Kidney (tissue), 13 donors: ENCODE measurements at regions not wholly inside any gene's neighbourhood (a gene's known extent, or its start where the extent isn't known, plus 50 kb on each side); places are given as distances from the start of the nearest gene placed in this dataset.

Experiments
- DNase-seq, 5 donors: peaks; one replicate each; pipeline ENCODE4 v3.0.0-alpha.2; 2013 to 2020
- FAIRE-seq: peaks from 2 replicates; lab custom pipeline; 2012; peaks lifted over from hg19 to GRCh38; lab: Jason Lieb, UNC
- H3K27ac ChIP-seq, 2 donors: one replicate each; pipeline ENCODE4 v1.7.0; 2013; ENCODE audit warnings: low read depth in 2 of 2, low read length in 2 of 2, inconsistent platforms in 1 of 2
- H3K27me3 ChIP-seq: one replicate; pipeline ENCODE4 v1.7.1; 2013; ENCODE audit warnings: low read length, inconsistent platforms; ENCODE audit not compliant: control insufficient read depth, insufficient read depth
- H3K36me3 ChIP-seq, 3 donors: one replicate each; pipeline versions ENCODE4 v1.7.0 to v1.7.1; 2013; ENCODE audit warnings: low read length in 3 of 3, control low read depth in 1 of 3, inconsistent platforms in 1 of 3; ENCODE audit not compliant: insufficient read depth in 3 of 3, control insufficient read depth in 2 of 3
- H3K4me1 ChIP-seq, 3 donors: one replicate each; pipeline versions ENCODE4 v1.7.0 to v1.7.1; 2013; ENCODE audit warnings: low read length in 3 of 3, inconsistent platforms in 1 of 3, low read depth in 1 of 3; ENCODE audit not compliant: control insufficient read depth in 2 of 3, insufficient read depth in 2 of 3
- H3K4me3 ChIP-seq, 3 donors: one replicate each; pipeline versions ENCODE4 v1.7.0 to v1.8.1; 2013; ENCODE audit warnings: low read length in 3 of 3, control low read depth in 1 of 3, inconsistent platforms in 1 of 3
- H3K9ac ChIP-seq, 3 donors: one replicate each; pipeline versions ENCODE4 v1.7.0 to v1.7.1; 2013; ENCODE audit warnings: low read length in 3 of 3, control low read depth in 1 of 3, inconsistent platforms in 1 of 3
- H3K9me3 ChIP-seq, 3 donors: one replicate each; pipeline versions ENCODE4 v1.7.0 to v1.7.1; 2013; ENCODE audit warnings: low read length in 3 of 3, control low read depth in 1 of 3, inconsistent platforms in 1 of 3; ENCODE audit not compliant: control insufficient read depth in 2 of 3, insufficient read depth in 1 of 3
- CTCF ChIP-seq: IDR thresholded peaks from 3 replicates; pipeline ENCODE4 v1.5.1; 2012; ENCODE audit warnings: mild to moderate bottlenecking, moderate library complexity, borderline replicate concordance; ENCODE audit not compliant: insufficient read depth; ENCODE audit errors: extremely low read depth
- intact Hi-C: fragments of 100-400 bp; cut with DNase I; formaldehyde crosslinking; loops from one replicate; pipeline ENCODE4 v1.11.1; 2022
- donor health status: control.
- donor health status: control.
- donor health status: control.
- donor health status: control.
- donor health status: control.
- donor health status: DM: yes; HTN: yes; CAD: no.
- donor health status: Normal renal cell carcinoma (clear cell type).

- intact Hi-C loops = no loop called here
- no peak overlapping the region for H3K9ac ChIP-seq
Measured at GRCh38 chr11:96567176-96567575, 177.4 kb downstream of the JRKL start.

GRCh38 chr11:96567667-96568066, 177.9 kb downstream of the JRKL start:
- H3K4me3 ChIP-seq = no peak overlapping the region
- H3K36me3 ChIP-seq = no peaks in the 10 kb centered on the region
- DNase-seq (no peak), FAIRE-seq (no peak)
- no peaks in the 10 kb centered on the region for H3K9me3 ChIP-seq
- intact Hi-C loops = no loop called here
- H3K27me3 ChIP-seq = no peaks in the 10 kb centered on the region
- H3K4me1 ChIP-seq = no peaks in the 10 kb centered on the region
- TF ChIP-seq CTCF = no peak
- H3K27ac ChIP-seq = no peak overlapping the region
- H3K9ac ChIP-seq = no peak overlapping the region

More at GRCh38 chr11:96567176-96567575, 177.4 kb downstream of the JRKL start:
- FAIRE-seq (no peak), DNase-seq (peak in 2 of 5 donors; percentile 39 to 41)
- Histone ChIP-seq H3K27ac (no peak overlapping the region), H3K4me1 (no peaks in the 10 kb centered on the region), H3K4me3 (peak overlapping the region in 2 of 3 donors; percentile 23 to 24), H3K9me3 (no peaks in the 10 kb centered on the region), H3K27me3 (no peaks in the 10 kb centered on the region), H3K36me3 (no peaks in the 10 kb centered on the region)
- TF ChIP-seq CTCF = no peak

GRCh38 chr11:96576383-96576782, 186.6 kb downstream of the JRKL start:
- H3K36me3 ChIP-seq = no peaks in the 10 kb centered on the region
- H3K27ac ChIP-seq = no peak overlapping the region
- H3K9ac ChIP-seq = no peak overlapping the region
- no peak overlapping the region for H3K4me3 ChIP-seq
- no peaks in the 10 kb centered on the region for H3K27me3 ChIP-seq
- no peak for DNase-seq
- TF ChIP-seq CTCF = no peak
- H3K9me3 ChIP-seq = no peaks in the 10 kb centered on the region
- intact Hi-C loops = no loop called here
- H3K4me1 ChIP-seq = no peaks in the 10 kb centered on the region
- FAIRE-seq = no peak

- no peak overlapping the region for H3K4me3 ChIP-seq
- TF ChIP-seq CTCF = no peak
- H3K9me3 ChIP-seq = peaks cover 0 to 2% (median 2%) of the 10 kb centered on the region in 3 donors
- FAIRE-seq = no peak
- DNase-seq = no peak
- no peak overlapping the region for H3K27ac ChIP-seq
- H3K4me1 ChIP-seq = no peaks in the 10 kb centered on the region
- no peaks in the 10 kb centered on the region for H3K36me3 ChIP-seq
- no peaks in the 10 kb centered on the region for H3K27me3 ChIP-seq
- intact Hi-C loops = no loop called here
- H3K9ac ChIP-seq = no peak overlapping the region
Measured at GRCh38 chr11:96578379-96578778, 188.6 kb downstream of the JRKL start.
